Heart left ventricle (tissue), 16 donors: ENCODE measurements at regions not wholly inside any gene's neighbourhood (a gene's known extent, or its start where the extent isn't known, plus 50 kb on each side); places are given as distances from the start of the nearest gene placed in this dataset.

Experiments
- ATAC-seq, 4 donors: fragments of 200-7000 bp; cut with Tn5 transposase; one replicate each; pipeline ENCODE4 v1.9.1; 2020 to 2022; ENCODE audit warnings: moderate library complexity in 4 of 4, mild to moderate bottlenecking in 3 of 4, moderate number of reproducible peaks in 1 of 4
- DNase-seq, 5 donors: peaks; one replicate each; pipeline ENCODE4 v3.0.0-alpha.2; 2020
- H3K27ac ChIP-seq, 12 donors: fragments of 200-600 bp; sonication (generic) in 4 of 12; one replicate each; pipeline versions ENCODE4 v1.5.0 to v1.8.0; 2016 to 2022; ENCODE audit warnings: mild to moderate bottlenecking in 2 of 12
- H3K27me3 ChIP-seq, 9 donors: fragments of 200-600 bp; sonication (generic) in 2 of 9; one replicate each; pipeline versions ENCODE4 v1.5.1 to v1.8.0; 2016 to 2022; ENCODE audit warnings: mild to moderate bottlenecking in 3 of 9
- H3K36me3 ChIP-seq, 9 donors: fragments of 200-600 bp; sonication (generic) in 2 of 9; one replicate each; pipeline versions ENCODE4 v1.5.0 to v1.8.0; 2018 to 2022; ENCODE audit warnings: mild to moderate bottlenecking in 2 of 9
- H3K4me1 ChIP-seq, 12 donors: fragments of 200-600 bp; sonication (generic) in 4 of 12; one replicate each; pipeline versions ENCODE4 v1.5.0 to v1.8.0; 2016 to 2022; ENCODE audit warnings: mild to moderate bottlenecking in 3 of 12
- H3K4me3 ChIP-seq, 12 donors: fragments of 200-600 bp; sonication (generic) in 4 of 12; one replicate each; pipeline versions ENCODE4 v1.5.0 to v1.8.0; 2017 to 2022; ENCODE audit warnings: mild to moderate bottlenecking in 9 of 12, moderate library complexity in 4 of 12
- H3K9me3 ChIP-seq, 12 donors: fragments of 200-600 bp; sonication (generic) in 4 of 12; one replicate each; pipeline versions ENCODE4 v1.5.0 to v1.8.0; 2016 to 2022; ENCODE audit warnings: mild to moderate bottlenecking in 1 of 12
- POLR2A ChIP-seq, 2 donors: fragments of 450-650 bp; IDR thresholded peaks; one replicate each; pipeline ENCODE4 v1.6.1; 2017; ENCODE audit warnings: antibody characterized with exemption in 2 of 2, mild to moderate bottlenecking in 2 of 2, moderate library complexity in 2 of 2
- WGBS, 4 donors: extraction: QIAGEN DNeasy Blood & Tissue Kit in 2 of 4; methylation state at CpG; one replicate each; pipeline versions ENCODE4 v1.1.5 to v1.1.7; 2013 to 2018; 5-methylcytosine and 5-hydroxymethylcytosine counted together
- intact Hi-C, 10 donors: fragments of 100-400 bp; cut with DNase I; formaldehyde crosslinking; loops; one replicate each; pipeline versions ENCODE4 v1.11.1 to v1.14.2; 2022
- TF ChIP-seq, protein P1 (sequence below), 12 donors: fragments of 200-600 bp; sonication (generic) in 4 of 12; IDR thresholded peaks; one replicate each; pipeline versions ENCODE4 v1.5.0 to v1.8.0; 2018 to 2022; ENCODE audit warnings: antibody characterized with exemption in 12 of 12, mild to moderate bottlenecking in 5 of 12
- donor health status: ischemic (EF 13 %, LVEDD 7.1; RV severe dilation, severe dysfunction).
- donor health status: healthy with polysubstance abuse.
- donor health status: DM: no; HTN: yes; CAD: no.
- donor health status: DM: no; HTN: no; CAD: no.
- donor health status: ischemic (EF 25% LVEDD 6.9; RV normal size, moderate dysfunction).
- donor health status: ischemic (EF 25% LVEDD 5.7; RV mildly dilated, moderate dysfunction).
- donor health status: healthy.
- donor health status: DM: yes; HTN: yes; CAD: no.
- donor health status: ischemic (EF 35%, LVEDD 5.7; RV mildly dilated, moderate dysfunction).
- donor health status: nonischemic (EF 11% LVEDD 7.7; RV severe dilation, severe dysfunction).
- donor health status: DM: yes; HTN: yes; CAD: no.
- donor health status: PGD.
- donor health status: ischemic (EF 29% LVEDD 5.4; RV normal size, mild dysfunction).
- donor health status: nonischemic (EF 23%, LVEDD 6.1; RV moderate dilation, normal function).

DNA sequence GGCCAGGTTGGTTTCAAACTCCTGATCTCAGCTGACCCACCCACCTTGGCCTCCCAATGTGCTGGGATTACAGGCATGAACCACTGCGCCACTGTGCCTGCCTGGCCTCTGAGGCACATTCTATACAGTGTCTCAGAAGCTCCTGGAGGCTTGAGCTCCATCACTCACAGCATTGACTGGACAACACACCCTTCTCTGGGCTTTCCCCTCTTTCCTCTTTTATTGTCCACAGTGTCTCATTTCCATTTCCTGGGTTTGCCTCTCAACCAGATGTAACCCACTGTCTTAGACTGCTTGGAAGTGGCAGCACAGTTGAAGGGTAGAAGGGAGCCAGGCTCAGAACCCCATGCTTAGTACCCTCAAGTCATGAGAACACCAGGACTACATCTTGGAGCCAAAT lies 208.1 kb downstream of the MTX2 start:
- H3K27me3 ChIP-seq, result peaks cover 0 to 4% (median 0%) of the 10 kb centered on the region in 9 donors
- 97 to 100% (median 99%) methylated on average over 1 of the region's 1 CpG for WGBS, 4 donors
- TF ChIP-seq, protein P1, sequence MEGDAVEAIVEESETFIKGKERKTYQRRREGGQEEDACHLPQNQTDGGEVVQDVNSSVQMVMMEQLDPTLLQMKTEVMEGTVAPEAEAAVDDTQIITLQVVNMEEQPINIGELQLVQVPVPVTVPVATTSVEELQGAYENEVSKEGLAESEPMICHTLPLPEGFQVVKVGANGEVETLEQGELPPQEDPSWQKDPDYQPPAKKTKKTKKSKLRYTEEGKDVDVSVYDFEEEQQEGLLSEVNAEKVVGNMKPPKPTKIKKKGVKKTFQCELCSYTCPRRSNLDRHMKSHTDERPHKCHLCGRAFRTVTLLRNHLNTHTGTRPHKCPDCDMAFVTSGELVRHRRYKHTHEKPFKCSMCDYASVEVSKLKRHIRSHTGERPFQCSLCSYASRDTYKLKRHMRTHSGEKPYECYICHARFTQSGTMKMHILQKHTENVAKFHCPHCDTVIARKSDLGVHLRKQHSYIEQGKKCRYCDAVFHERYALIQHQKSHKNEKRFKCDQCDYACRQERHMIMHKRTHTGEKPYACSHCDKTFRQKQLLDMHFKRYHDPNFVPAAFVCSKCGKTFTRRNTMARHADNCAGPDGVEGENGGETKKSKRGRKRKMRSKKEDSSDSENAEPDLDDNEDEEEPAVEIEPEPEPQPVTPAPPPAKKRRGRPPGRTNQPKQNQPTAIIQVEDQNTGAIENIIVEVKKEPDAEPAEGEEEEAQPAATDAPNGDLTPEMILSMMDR (IDR thresholded peaks at IDR 0.05), result no peak
- TF ChIP-seq POLR2A (IDR thresholded peaks at IDR 0.05), result no peak
- ATAC-seq (no peak), DNase-seq (no peak)
- intact Hi-C loops, result no loop called here
- H3K27ac ChIP-seq, result no peak overlapping the region
- H3K4me1 ChIP-seq, result peaks cover 0 to 12% (median 0%) of the 10 kb centered on the region in 12 donors
- no peaks in the 10 kb centered on the region for H3K36me3 ChIP-seq
- no peak overlapping the region for H3K4me3 ChIP-seq
- H3K9me3 ChIP-seq, result no peaks in the 10 kb centered on the region

DNA sequence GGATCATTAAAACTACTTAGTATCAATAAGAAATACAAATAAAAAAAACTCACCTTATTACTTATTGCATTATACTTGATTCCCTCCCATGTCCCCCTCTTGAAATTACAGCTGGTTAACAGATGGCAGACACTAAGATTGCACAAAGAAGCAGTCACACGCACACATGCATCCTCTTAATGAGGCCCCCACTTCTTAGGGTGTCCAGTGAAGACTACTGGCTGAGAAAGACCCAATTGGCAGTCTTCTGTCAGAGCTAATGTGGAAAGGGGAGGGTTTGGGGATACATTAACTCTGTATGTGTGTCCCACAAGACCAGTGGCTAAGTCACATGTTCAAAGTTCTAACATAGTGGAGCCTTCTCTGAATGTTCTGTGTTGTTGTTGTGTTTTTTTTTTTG lies 210.7 kb downstream of the MTX2 start:
- 78 to 85% (median 83%) methylated on average over 1 of the region's 1 CpG for WGBS, 4 donors
- no peaks in the 10 kb centered on the region for H3K4me1 ChIP-seq
- no peak for ATAC-seq
- no peak overlapping the region for H3K27ac ChIP-seq
- TF ChIP-seq POLR2A (IDR thresholded peaks at IDR 0.05), result no peak
- TF ChIP-seq, protein P1 (IDR thresholded peaks at IDR 0.05), result no peak
- no peaks in the 10 kb centered on the region for H3K36me3 ChIP-seq
- no peak for DNase-seq
- intact Hi-C loops, result no loop called here
- no peaks in the 10 kb centered on the region for H3K9me3 ChIP-seq
- no peak overlapping the region for H3K4me3 ChIP-seq
- H3K27me3 ChIP-seq, result peaks cover 0 to 4% (median 0%) of the 10 kb centered on the region in 9 donors

DNA sequence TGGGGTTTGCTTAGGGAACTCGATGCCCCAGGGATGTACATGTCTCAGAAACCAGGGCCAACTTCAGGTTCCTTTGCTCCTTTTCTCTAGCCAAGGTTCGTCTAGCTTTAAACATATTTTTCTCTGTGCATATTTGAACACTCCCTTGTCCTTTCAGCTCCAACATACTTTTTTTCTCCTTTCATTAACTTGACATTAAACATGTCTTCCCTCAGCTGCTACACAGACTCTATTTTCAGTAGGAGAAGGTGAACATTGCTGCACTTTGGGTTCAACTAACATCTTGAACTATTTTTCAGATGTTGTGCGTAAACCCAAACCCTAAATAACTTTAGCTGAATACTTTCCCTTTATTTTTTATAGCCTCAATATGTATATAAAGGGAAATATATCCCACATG lies 212.9 kb downstream of the MTX2 start:
- DNase-seq, result no peak
- Histone ChIP-seq H3K27ac (no peak overlapping the region), H3K4me1 (no peaks in the 10 kb centered on the region), H3K27me3 (peaks cover 0 to 4% (median 0%) of the 10 kb centered on the region in 9 donors), H3K4me3 (no peak overlapping the region), H3K36me3 (no peaks in the 10 kb centered on the region), H3K9me3 (no peaks in the 10 kb centered on the region)
- 84 to 91% (median 86%) methylated on average over 3 of the region's 3 CpGs for WGBS, 4 donors
- no peak for ATAC-seq
- intact Hi-C loops, result no loop called here
- no peak for TF ChIP-seq POLR2A (IDR thresholded peaks at IDR 0.05)
- TF ChIP-seq, protein P1 (IDR thresholded peaks at IDR 0.05), result no peak

DNA sequence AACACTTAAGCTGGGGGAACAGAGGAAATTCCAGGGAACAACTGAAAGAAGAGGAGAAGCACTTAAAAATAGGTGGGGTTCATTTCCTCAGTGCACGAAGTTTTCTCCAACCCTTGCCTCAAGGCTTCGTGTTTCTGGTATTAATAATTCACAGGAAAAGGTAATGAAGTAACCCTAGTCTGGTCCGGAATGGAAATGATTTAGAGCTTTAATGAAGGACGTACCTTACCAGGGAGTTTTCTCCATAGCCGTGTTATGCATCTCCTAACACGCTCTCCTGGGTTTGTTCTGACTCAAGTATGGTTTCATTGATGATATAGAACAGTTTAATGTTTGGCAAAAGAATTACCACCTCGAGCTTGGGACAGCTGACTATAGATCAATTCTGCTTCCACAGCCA lies 214.2 kb downstream of the MTX2 start:
- WGBS, 4 donors, result 63 to 69% (median 66%) methylated on average over 7 of the region's 7 CpGs
- no peak for TF ChIP-seq POLR2A (IDR thresholded peaks at IDR 0.05)
- TF ChIP-seq, protein P1 (IDR thresholded peaks at IDR 0.05), result no peak
- peaks cover 0 to 2% (median 0%) of the 10 kb centered on the region in 12 donors for H3K4me1 ChIP-seq
- H3K27me3 ChIP-seq, result peaks cover 0 to 4% (median 0%) of the 10 kb centered on the region in 9 donors
- no peaks in the 10 kb centered on the region for H3K36me3 ChIP-seq
- no peak overlapping the region for H3K4me3 ChIP-seq
- ATAC-seq, result no peak
- H3K9me3 ChIP-seq, result no peaks in the 10 kb centered on the region
- intact Hi-C loops, result no loop called here
- H3K27ac ChIP-seq, result no peak overlapping the region
- DNase-seq, result no peak
